ENCODE measurements at regions not wholly inside any gene's neighbourhood (a gene's known extent, or its start where the extent isn't known, plus 50 kb on each side); places are given as distances from the start of the nearest gene placed in this dataset.

GRCh38 chr6:164274493-164274892 lies 860.0 kb downstream of the QKI start:
- DNase-seq: no peak

GRCh38 chr6:164273491-164273890 lies 859.0 kb downstream of the QKI start:
- no peak for DNase-seq

DNA sequence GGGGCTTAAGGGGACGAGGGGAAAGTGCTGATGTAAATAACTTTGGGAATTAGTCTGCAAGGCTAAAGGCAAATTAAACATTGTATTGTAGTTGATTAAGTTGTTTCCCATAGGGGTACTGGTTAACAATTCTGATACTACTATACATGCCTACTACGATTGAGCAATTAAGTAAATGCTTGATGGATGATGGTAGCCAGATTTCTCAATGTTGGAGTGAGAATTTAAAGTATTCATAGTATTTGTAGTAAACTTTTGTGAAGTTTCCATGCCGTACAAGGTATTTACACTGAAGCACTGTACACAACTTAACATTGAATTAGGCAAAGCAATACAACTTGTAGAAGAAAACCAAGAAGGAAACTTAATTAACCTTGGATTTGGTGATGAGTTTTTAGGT lies 852.3 kb downstream of the QKI start:
- DNase-seq: no peak

GRCh38 chr6:164262348-164262747 lies 847.8 kb downstream of the QKI start:
- DNase-seq: no peak

- no peak for DNase-seq
Observed at GRCh38 chr6:164258421-164258820, 843.9 kb downstream of the QKI start.

DNA sequence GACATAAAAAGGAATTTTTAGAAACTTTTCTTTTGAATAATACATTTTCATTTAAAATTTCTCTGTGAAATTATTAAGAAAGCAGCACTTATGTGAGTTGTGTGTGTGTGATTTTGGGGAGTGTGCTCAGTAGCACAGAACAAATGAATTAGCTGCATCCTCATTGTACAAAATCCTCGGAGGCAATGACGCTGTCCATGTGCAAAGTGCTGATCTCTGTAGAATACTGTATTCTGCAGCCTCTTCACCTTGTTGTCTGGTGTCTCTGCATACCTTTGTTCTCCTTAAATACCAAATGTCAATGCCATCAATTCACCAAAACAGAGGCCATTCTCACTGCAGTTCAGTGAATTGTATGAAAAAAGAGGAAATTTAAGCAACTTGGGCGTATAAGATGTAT lies 838.4 kb downstream of the QKI start:
- no peak for DNase-seq

- DNase-seq: no peak
Observed at GRCh38 chr6:164252291-164252690, 837.8 kb downstream of the QKI start.

- DNase-seq: no peak
Observed at GRCh38 chr6:164247106-164247505, 832.6 kb downstream of the QKI start.

DNA sequence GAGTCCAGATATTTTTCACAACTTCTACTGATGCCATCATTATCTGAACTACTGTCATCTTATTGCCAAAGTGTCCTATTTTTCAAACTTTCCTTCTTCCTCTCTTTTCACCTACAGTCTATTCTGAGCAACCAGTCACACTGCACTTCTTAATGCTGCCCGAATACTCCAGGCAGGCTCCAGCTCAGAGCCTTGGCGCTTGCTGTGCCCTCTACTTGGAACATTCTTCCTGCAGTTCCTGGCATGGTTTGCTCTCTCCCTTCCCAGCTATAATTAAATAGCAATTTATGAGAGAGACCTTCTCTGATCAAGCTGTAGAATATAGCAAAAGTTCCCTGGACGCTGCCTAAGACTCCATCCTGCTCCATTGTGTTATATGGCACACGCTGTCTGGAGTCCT lies 831.6 kb downstream of the QKI start:
- DNase-seq: no peak

GRCh38 chr6:164243949-164244348 lies 829.4 kb downstream of the QKI start:
- no peak for DNase-seq

DNA sequence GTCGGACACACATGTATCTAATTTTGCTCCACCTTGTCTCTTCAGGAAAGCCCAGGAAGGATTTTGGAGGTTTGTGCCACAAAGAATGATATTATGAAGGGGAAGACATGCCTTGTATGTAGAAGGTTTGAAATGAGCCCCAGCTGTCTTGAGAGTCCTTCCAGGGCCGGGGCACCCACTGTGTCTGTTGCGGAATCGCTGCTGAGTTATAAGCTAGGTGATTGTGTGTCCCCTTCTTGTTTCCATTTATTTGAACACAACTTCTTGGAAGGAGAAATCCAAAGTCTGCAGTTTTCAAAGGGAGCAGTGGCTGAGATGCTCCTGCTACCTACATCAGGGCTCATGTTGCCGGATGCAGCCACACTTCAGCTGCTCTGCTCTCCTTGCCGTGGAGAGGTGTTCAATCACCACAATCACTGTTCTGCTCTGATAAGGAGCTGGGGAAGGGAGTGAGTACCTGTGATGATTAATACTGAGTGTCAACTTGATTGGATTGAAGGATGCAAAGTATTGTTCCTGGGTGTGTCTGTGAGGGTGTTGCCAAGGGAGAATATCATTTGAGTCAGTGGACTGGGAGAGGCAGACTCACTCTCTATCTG lies 828.6 kb downstream of the QKI start:
- DNase-seq: no peak

DNA sequence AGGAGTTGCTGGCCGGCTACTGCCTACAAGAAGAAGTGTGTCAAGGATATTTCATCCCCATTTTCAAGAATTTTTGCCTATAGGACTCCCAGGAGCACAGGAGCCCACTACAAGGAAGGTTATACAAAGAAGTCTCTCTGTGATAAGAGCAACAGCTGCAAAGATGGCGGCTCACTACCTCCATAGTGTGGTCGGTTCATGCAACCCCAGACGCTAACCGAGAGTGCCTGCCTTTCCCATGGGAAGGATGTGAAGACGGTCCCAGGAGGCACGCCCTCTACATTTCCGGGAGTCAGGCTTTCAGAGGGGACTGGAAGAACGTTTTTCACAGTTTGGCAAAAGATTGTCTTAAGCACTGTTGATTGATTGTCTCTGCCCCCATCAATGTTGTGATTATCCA lies 816.3 kb downstream of the QKI start:
- DNase-seq: no peak

- DNase-seq: no peak
Observed at GRCh38 chr6:164230259-164230658, 815.7 kb downstream of the QKI start.

DNA sequence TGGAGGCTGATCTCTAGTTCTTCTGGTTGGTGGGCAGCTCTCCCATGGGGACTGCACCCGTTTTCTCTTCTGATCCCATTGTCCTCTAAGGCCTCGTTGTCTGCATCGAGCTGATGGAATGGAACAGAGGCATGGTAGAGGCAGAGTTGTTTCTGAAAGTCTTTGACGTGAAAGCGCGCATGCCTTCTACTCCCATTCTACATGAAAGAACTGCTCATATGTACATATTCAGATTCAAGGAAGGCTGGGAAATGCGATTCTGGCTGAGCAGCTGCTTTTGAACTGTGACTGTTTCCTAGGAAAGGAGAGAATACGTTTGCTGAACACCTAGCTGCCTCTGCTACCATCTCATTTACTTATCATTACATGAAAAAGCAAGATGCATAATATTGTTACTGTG lies 815.2 kb downstream of the QKI start:
- DNase-seq: no peak

GRCh38 chr6:164227952-164228522 lies 813.5 kb downstream of the QKI start:
- no peak for DNase-seq

GRCh38 chr6:164216839-164217238 lies 802.3 kb downstream of the QKI start:
- no peak for DNase-seq

- DNase-seq: no peak
Observed at GRCh38 chr6:164216368-164216767, 801.9 kb downstream of the QKI start.

DNA sequence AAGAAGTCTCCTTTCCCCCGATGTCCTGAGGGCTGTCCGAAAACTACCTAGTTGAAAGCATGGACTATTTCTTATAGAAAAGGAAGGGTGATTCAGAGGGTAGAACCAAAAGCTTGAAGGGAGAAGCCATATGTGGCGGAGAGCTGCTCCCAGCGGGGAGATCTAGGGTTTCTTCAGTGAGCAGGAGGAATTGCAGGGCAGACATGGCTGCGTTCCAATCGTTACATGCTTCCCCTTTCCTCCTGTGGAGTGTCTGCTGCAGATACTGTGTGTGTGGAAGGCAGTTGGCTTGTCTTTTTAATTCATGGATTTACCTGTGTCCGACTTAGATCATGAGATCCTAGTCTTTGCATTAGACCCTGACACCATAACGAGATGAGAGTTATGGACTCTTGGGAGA lies 799.5 kb downstream of the QKI start:
- DNase-seq: no peak

- no peak for DNase-seq
Observed at GRCh38 chr6:164211254-164211653, 796.7 kb downstream of the QKI start.

GRCh38 chr6:164210783-164211182 lies 796.3 kb downstream of the QKI start:
- DNase-seq: no peak

DNA sequence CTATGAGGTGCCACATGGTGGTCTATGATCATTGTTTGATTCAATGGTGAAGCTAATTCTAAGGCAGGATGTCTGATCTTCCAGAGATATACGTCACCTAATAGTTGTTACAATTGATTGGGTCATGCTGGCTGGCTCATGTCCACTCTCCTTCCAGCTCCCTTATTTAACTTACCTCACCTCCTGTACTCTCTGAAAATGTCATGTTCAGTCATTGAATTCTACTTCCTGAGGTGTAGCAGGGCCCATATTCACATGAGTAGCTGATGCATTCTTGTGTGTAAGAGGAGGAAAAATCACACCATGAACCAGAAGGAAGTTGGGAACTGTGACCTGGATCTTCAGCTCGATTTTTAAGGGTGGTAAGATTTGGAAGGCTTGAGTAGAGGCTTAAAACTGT lies 795.8 kb downstream of the QKI start:
- DNase-seq: no peak

- DNase-seq: no peak
Observed at GRCh38 chr6:164208371-164208770, 793.9 kb downstream of the QKI start.

GRCh38 chr6:164206807-164207423 lies 792.4 kb downstream of the QKI start:
- DNase-seq: no peak

DNA sequence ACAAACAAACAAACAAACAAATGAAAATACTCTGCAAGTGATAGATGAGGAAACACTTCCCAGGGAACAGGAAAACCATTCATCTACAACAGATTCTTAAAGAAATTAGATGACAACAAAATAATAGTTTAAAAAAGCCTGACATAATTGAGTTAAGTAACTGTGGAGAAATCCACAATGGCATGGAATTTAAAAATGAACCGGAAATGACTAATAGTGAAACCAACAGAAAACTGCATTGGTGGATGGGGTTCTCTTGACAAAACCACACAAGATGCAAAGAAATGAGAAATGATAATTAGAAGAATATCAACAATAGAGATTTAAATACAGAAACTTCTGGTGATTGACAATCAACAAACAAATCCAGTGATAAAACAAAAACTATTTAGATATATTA lies 785.6 kb downstream of the QKI start:
- DNase-seq: no peak

DNA sequence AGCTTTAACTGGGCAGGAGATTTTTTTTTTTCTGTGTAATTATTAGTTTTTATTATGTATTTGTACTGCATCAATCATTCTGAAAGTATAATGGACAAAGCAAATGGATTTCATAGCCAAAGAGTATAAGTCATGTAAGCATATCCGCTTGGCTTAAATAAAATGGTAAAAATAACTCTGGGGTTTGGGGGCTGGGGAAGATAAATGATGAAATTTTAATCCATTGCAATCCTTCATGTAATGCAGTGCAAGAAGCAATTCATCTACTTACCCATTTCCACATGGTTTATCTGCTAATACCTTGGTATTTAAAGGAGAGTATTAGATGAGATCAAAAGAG lies 781.4 kb downstream of the QKI start:
- no peak for DNase-seq

Measured in activated CD4-positive, alpha-beta T cell treated with anti-CD3 and anti-CD28 coated beads for 4 hours (primary cell).